Progenitor cell of endocrine pancreas (in vitro differentiated cells): ENCODE measurements at regions not wholly inside any gene's neighbourhood (a gene's known extent, or its start where the extent isn't known, plus 50 kb on each side); places are given as distances from the start of the nearest gene placed in this dataset.

Experiments
- DNase-seq: peaks from one replicate; pipeline ENCODE4 v3.0.0; 2021; ENCODE audit warnings: low spot score; ENCODE audit not compliant: unreplicated experiment
- H3K27ac Mint-ChIP-seq: 2 replicates; pipeline ENCODE4 v1.8.0; 2021; ENCODE audit warnings: mild to moderate bottlenecking, moderate library complexity, mixed read lengths
- H3K27me3 Mint-ChIP-seq: 2 replicates; pipeline ENCODE4 v1.8.0; 2021; ENCODE audit warnings: mixed read lengths
- H3K36me3 Mint-ChIP-seq: 2 replicates; pipeline ENCODE4 v1.8.0; 2022; ENCODE audit warnings: mixed read lengths; ENCODE audit not compliant: insufficient read depth
- H3K4me1 Mint-ChIP-seq: 2 replicates; pipeline ENCODE4 v1.8.0; 2021; ENCODE audit warnings: low read depth, mixed read lengths
- H3K4me3 Mint-ChIP-seq: 2 replicates; pipeline ENCODE4 v1.8.0; 2021; ENCODE audit warnings: low read depth, mild to moderate bottlenecking, moderate library complexity, mixed read lengths
- H3K9me3 Mint-ChIP-seq: 2 replicates; pipeline ENCODE4 v1.8.0; 2021; ENCODE audit warnings: low read depth, mixed read lengths
- CTCF ChIP-seq: fragments of 200-600 bp; sonication (generic); IDR thresholded peaks from one replicate; pipeline ENCODE4 v1.5.0; 2021; ENCODE audit warnings: antibody characterized with exemption, mild to moderate bottlenecking; ENCODE audit not compliant: unreplicated experiment

DNA sequence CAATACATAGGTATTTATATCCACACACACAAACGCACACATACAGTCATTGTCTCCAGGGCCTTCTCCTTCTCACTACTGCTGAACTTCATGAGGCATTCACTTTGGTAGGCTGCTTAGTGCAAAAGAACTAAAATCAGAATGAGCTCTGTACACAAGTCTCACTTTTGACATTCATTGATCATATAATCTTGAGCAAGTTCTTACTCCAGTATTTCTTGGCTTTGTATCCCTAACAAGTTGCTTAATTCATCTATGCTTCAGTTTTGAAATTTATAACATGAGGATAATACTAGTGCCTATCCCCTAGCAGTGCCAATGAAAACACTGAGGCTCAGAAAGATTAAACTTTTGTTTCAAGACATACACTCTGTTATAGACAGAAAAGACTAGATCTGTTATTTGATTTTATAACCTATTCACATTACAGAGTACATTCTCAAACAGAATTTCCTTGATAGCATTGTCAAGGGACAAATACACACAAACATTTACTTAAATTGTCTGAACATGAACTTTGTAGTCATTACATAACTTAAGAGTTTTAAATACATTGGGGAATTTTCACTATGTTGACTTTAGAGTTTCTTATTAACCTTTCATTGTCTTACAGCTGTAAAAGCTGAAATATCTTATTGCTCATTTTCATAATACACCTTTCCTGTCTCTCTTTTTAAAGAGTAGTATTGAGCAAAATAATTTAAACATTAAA is 55.0 kb upstream of the SI start:
- Mint-ChIP-seq H3K4me3 (no peak overlapping the region), H3K27me3 (no peaks in the 10 kb centered on the region), H3K27ac (peak overlapping the region; percentile 17), H3K4me1 (peaks cover 12% of the 10 kb centered on the region), H3K36me3 (no peaks in the 10 kb centered on the region), H3K9me3 (peaks cover 3% of the 10 kb centered on the region)
- no peak for TF ChIP-seq CTCF
- no peak for DNase-seq

GRCh38 chr3:165130708-165131107 is 52.4 kb upstream of the SI start:
- no peak for TF ChIP-seq CTCF
- no peak overlapping the region for H3K27ac Mint-ChIP-seq
- H3K36me3 Mint-ChIP-seq, result no peaks in the 10 kb centered on the region

GRCh38 chr3:165128544-165128943 is 50.2 kb upstream of the SI start:
- H3K27me3 Mint-ChIP-seq, result no peaks in the 10 kb centered on the region
- no peak for DNase-seq
- H3K4me3 Mint-ChIP-seq, result no peak overlapping the region
- no peak overlapping the region for H3K27ac Mint-ChIP-seq
- TF ChIP-seq CTCF, result no peak
- no peaks in the 10 kb centered on the region for H3K9me3 Mint-ChIP-seq
- peaks cover 7% of the 10 kb centered on the region for H3K4me1 Mint-ChIP-seq
- H3K36me3 Mint-ChIP-seq, result no peaks in the 10 kb centered on the region

More at GRCh38 chr3:165130708-165131107, 52.4 kb upstream of the SI start:
- H3K4me3 Mint-ChIP-seq, result no peak overlapping the region
- H3K9me3 Mint-ChIP-seq, result peaks cover 2% of the 10 kb centered on the region
- DNase-seq, result no peak
- H3K4me1 Mint-ChIP-seq, result peaks cover 8% of the 10 kb centered on the region
- no peaks in the 10 kb centered on the region for H3K27me3 Mint-ChIP-seq
